Panc1 (cell line): ENCODE measurements at regions not wholly inside any gene's neighbourhood (a gene's known extent, or its start where the extent isn't known, plus 50 kb on each side); places are given as distances from the start of the nearest gene placed in this dataset.

Experiments used
- ATAC-seq: fragments of 200-7000 bp; cut with Tn5 transposase; 2 replicates; pipeline ENCODE4 v1.9.1; 2020; ENCODE audit warnings: mild to moderate bottlenecking, moderate library complexity
- BruUV-seq: library from RNA; stranded (reverse); fragments of 400-500 nt; replicated peaks from 2 replicates; lab custom pipeline; 2021; lab: Mats Ljungman, UMichigan
- CTCF ChIA-PET: fragments of 300-600 bp; sonication (Branson Sonifier 250); formaldehyde crosslinking; loops from one replicate; lab custom pipeline; 2022; ENCODE audit warnings: antibody characterized with exemption; lab: Charles Lee
- POLR2A ChIA-PET: fragments of 300-600 bp; sonication (Branson Sonifier 250); formaldehyde crosslinking; loops from one replicate; lab custom pipeline; 2022; ENCODE audit warnings: antibody characterized with exemption; lab: Charles Lee
- DNase-seq: peaks from one replicate; pipeline ENCODE4 v3.0.0-alpha.2; 2010; ENCODE audit warnings: low read depth, low spot score
- H3K27ac ChIP-seq: 2 replicates; pipeline ENCODE4 v1.5.1; 2011; ENCODE audit warnings: mild to moderate bottlenecking, low read length, inconsistent platforms
- H3K27me3 ChIP-seq: fragments of 200-500 bp; sonication (Bioruptor generic); 2 replicates; pipeline ENCODE4 v1.6.0; 2014; ENCODE audit warnings: low read length, inconsistent platforms; ENCODE audit not compliant: control insufficient read depth, insufficient read depth
- H3K36me3 ChIP-seq: fragments of 200-500 bp; sonication (Bioruptor generic); 2 replicates; pipeline ENCODE4 v1.5.1; 2014; ENCODE audit warnings: inconsistent platforms, mild to moderate bottlenecking, low read length, moderate library complexity; ENCODE audit not compliant: control insufficient read depth, insufficient read depth
- H3K4me1 ChIP-seq: 2 replicates; pipeline ENCODE4 v1.5.1; 2011; ENCODE audit warnings: inconsistent platforms, mild to moderate bottlenecking, low read length, moderate library complexity; ENCODE audit not compliant: control insufficient read depth, insufficient read depth
- H3K4me3 ChIP-seq, 2 experiments: 2 replicates each; pipeline ENCODE4 v1.5.1; 2011 to 2012; ENCODE audit warnings: low read depth in 2 of 2, low read length in 2 of 2, mild to moderate bottlenecking in 2 of 2, inconsistent platforms in 1 of 2, moderate library complexity in 1 of 2
- H3K9me3 ChIP-seq: fragments of 200-500 bp; sonication (Bioruptor generic); 2 replicates; pipeline ENCODE4 v1.5.1; 2014; ENCODE audit warnings: low read depth, mild to moderate bottlenecking, inconsistent platforms, low read length, moderate library complexity; ENCODE audit not compliant: control insufficient read depth, insufficient read depth
- POLR2AphosphoS5 ChIP-seq: IDR thresholded peaks from 2 replicates; pipeline ENCODE4 v1.6.1; 2012; ENCODE audit warnings: mild to moderate bottlenecking, low read depth, low read length, moderate library complexity
- SIN3A ChIP-seq: IDR thresholded peaks from 2 replicates; pipeline ENCODE4 v1.6.1; 2012; ENCODE audit warnings: low read depth, mild to moderate bottlenecking, low read length, moderate library complexity, borderline replicate concordance; ENCODE audit not compliant: insufficient read depth
- TCF7L2 ChIP-seq: IDR thresholded peaks from 2 replicates; pipeline ENCODE4 v1.6.1; 2011; ENCODE audit warnings: mild to moderate bottlenecking, low read depth, low read length, inconsistent platforms
- in situ Hi-C: cut with HindIII; loops from 2 replicates; pipeline ENCODE4 v1.10.0; 2016; ENCODE audit warnings: low sequenced_read_pairs, low pct_unique_long_range_greater_than_20kb
- intact Hi-C: fragments of 100-400 bp; cut with micrococcal nuclease; formaldehyde crosslinking; loops from one replicate; pipeline ENCODE4 v1.10.0; 2022; ENCODE audit not compliant: unreplicated experiment
- TF ChIP-seq, protein P1 (sequence below), 2 experiments: IDR thresholded peaks; 2 replicates each; pipeline ENCODE4 v1.6.1; 2011 to 2012; ENCODE audit warnings: low read depth in 2 of 2, control low read depth in 1 of 2, low read length in 1 of 2, mild to moderate bottlenecking in 1 of 2, moderate library complexity in 1 of 2; ENCODE audit not compliant: insufficient read depth in 1 of 2
- TF ChIP-seq, protein P2 (sequence below): fragments of 450-650 bp; IDR thresholded peaks from 2 replicates; pipeline ENCODE4 v1.5.1; 2017; ENCODE audit warnings: mild to moderate bottlenecking

- TF ChIP-seq, protein P1, sequence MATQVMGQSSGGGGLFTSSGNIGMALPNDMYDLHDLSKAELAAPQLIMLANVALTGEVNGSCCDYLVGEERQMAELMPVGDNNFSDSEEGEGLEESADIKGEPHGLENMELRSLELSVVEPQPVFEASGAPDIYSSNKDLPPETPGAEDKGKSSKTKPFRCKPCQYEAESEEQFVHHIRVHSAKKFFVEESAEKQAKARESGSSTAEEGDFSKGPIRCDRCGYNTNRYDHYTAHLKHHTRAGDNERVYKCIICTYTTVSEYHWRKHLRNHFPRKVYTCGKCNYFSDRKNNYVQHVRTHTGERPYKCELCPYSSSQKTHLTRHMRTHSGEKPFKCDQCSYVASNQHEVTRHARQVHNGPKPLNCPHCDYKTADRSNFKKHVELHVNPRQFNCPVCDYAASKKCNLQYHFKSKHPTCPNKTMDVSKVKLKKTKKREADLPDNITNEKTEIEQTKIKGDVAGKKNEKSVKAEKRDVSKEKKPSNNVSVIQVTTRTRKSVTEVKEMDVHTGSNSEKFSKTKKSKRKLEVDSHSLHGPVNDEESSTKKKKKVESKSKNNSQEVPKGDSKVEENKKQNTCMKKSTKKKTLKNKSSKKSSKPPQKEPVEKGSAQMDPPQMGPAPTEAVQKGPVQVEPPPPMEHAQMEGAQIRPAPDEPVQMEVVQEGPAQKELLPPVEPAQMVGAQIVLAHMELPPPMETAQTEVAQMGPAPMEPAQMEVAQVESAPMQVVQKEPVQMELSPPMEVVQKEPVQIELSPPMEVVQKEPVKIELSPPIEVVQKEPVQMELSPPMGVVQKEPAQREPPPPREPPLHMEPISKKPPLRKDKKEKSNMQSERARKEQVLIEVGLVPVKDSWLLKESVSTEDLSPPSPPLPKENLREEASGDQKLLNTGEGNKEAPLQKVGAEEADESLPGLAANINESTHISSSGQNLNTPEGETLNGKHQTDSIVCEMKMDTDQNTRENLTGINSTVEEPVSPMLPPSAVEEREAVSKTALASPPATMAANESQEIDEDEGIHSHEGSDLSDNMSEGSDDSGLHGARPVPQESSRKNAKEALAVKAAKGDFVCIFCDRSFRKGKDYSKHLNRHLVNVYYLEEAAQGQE (IDR thresholded peaks at IDR 0.05; ENCODE audit: insufficient read depth in 1 of 2, low read depth in 2 of 2, low read length in 1 of 2): no peak
- TF ChIP-seq POLR2AphosphoS5 (no peak), SIN3A (no peak)
- POLR2A ChIA-PET: no interaction called here
- no TSS peak for BruUV-seq
- H3K4me1 ChIP-seq: no peaks in the 10 kb centered on the region
- ATAC-seq (no peak), DNase-seq (no peak)
- H3K27ac ChIP-seq: no peak overlapping the region
- intact Hi-C loops: no loop called here
- CTCF ChIA-PET: no interaction called here
- no peaks in the 10 kb centered on the region for H3K36me3 ChIP-seq
- H3K4me3 ChIP-seq: no peak overlapping the region
- H3K27me3 ChIP-seq: no peaks in the 10 kb centered on the region
- in situ Hi-C loops: no loop called here
- no peaks in the 10 kb centered on the region for H3K9me3 ChIP-seq
Measured at GRCh38 chr1:170385750-170386149, 146.2 kb upstream of the GORAB start.

- DNase-seq: no peak
Measured at GRCh38 chr1:170388489-170388888, 143.5 kb upstream of the GORAB start.

More at GRCh38 chr1:170388489-170388888, 143.5 kb upstream of the GORAB start:
- H3K4me1 ChIP-seq: no peaks in the 10 kb centered on the region
- H3K9me3 ChIP-seq: no peaks in the 10 kb centered on the region
- POLR2A ChIA-PET: no interaction called here
- BruUV-seq: no TSS peak
- TF ChIP-seq POLR2AphosphoS5 (no peak), TCF7L2 (no peak), SIN3A (no peak)
- TF ChIP-seq, protein P1 (IDR thresholded peaks at IDR 0.05; ENCODE audit: insufficient read depth in 1 of 2, low read depth in 2 of 2, low read length in 1 of 2): no peak
- TF ChIP-seq, protein P2, sequence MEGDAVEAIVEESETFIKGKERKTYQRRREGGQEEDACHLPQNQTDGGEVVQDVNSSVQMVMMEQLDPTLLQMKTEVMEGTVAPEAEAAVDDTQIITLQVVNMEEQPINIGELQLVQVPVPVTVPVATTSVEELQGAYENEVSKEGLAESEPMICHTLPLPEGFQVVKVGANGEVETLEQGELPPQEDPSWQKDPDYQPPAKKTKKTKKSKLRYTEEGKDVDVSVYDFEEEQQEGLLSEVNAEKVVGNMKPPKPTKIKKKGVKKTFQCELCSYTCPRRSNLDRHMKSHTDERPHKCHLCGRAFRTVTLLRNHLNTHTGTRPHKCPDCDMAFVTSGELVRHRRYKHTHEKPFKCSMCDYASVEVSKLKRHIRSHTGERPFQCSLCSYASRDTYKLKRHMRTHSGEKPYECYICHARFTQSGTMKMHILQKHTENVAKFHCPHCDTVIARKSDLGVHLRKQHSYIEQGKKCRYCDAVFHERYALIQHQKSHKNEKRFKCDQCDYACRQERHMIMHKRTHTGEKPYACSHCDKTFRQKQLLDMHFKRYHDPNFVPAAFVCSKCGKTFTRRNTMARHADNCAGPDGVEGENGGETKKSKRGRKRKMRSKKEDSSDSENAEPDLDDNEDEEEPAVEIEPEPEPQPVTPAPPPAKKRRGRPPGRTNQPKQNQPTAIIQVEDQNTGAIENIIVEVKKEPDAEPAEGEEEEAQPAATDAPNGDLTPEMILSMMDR: no peak
- no peak for ATAC-seq
- in situ Hi-C loops (no loop called here), intact Hi-C loops (no loop called here)
- no peak overlapping the region for H3K27ac ChIP-seq
- no peaks in the 10 kb centered on the region for H3K36me3 ChIP-seq
- CTCF ChIA-PET: no interaction called here
- H3K27me3 ChIP-seq: no peaks in the 10 kb centered on the region
- H3K4me3 ChIP-seq: no peak overlapping the region
